SK-N-SH (cell line): ENCODE measurements at regions not wholly inside any gene's neighbourhood (a gene's known extent, or its start where the extent isn't known, plus 50 kb on each side); places are given as distances from the start of the nearest gene placed in this dataset.

ENCODE experiments used
- CTCF ChIA-PET: fragments of 300-600, 350-600 bp; formaldehyde crosslinking; extraction: SDS; loops from one replicate; lab custom pipeline; 2021; lab: Yijun Ruan, JAX
- POLR2A ChIA-PET: fragments of 350-600 bp; sonication (Branson Sonifier 250); formaldehyde crosslinking; extraction: SDS; loops from one replicate; lab custom pipeline; 2020; ENCODE audit warnings: antibody characterized with exemption, inconsistent platforms; lab: Yijun Ruan, JAX
- DNase-seq: peaks from one replicate; pipeline ENCODE4 v3.0.0; 2012
- H2AFZ ChIP-seq: fragments of 200-600 bp; sonication (generic); 2 replicates; pipeline ENCODE4 v1.8.1; 2016; ENCODE audit warnings: antibody characterized with exemption, mild to moderate bottlenecking, low read depth
- H3F3A ChIP-seq: fragments of 200-600 bp; sonication (generic); replicated peaks from 2 replicates; pipeline ENCODE3; 2016; ENCODE audit warnings: antibody characterized with exemption, mild to moderate bottlenecking; ENCODE audit not compliant: insufficient read depth
- H3K27ac ChIP-seq, 2 experiments: fragments of 200-500 bp in 1 of 2; fragments of 200-600 bp in 1 of 2; sonication (Bioruptor generic) in 1 of 2; sonication (generic), shearing (Covaris generic) in 1 of 2; 2 replicates each; pipeline versions ENCODE4 v1.5.1 to v1.6.1; 2014 to 2016; ENCODE audit warnings: low read depth in 2 of 2, inconsistent platforms in 1 of 2, low read length in 1 of 2, mild to moderate bottlenecking in 1 of 2, mixed read lengths in 1 of 2
- H3K27me3 ChIP-seq: fragments of 200-600 bp; sonication (generic), shearing (Covaris generic); 2 replicates; pipeline ENCODE4 v1.6.1; 2016; ENCODE audit warnings: mixed run types; ENCODE audit not compliant: insufficient read depth
- H3K36me3 ChIP-seq, 2 experiments: fragments of 200-500 bp in 1 of 2; fragments of 200-600 bp in 1 of 2; sonication (Bioruptor generic) in 1 of 2; sonication (generic) in 1 of 2; replicated peaks in 1 of 2; 2 replicates each; pipeline versions ENCODE3 to v1.5.1; 2014 to 2016; ENCODE audit warnings: low read length in 1 of 2, mild to moderate bottlenecking in 1 of 2; ENCODE audit not compliant: insufficient read depth in 2 of 2, control insufficient read depth in 1 of 2
- H3K4me1 ChIP-seq, 2 experiments: fragments of 200-500 bp in 1 of 2; fragments of 200-600 bp in 1 of 2; sonication (Bioruptor generic) in 1 of 2; sonication (generic), shearing (Covaris generic) in 1 of 2; 2 replicates each; pipeline versions ENCODE4 v1.5.1 to v1.6.1; 2014 to 2016; ENCODE audit warnings: low read depth in 1 of 2, low read length in 1 of 2, mixed run types in 1 of 2; ENCODE audit not compliant: insufficient read depth in 2 of 2, control insufficient read depth in 1 of 2
- H3K4me2 ChIP-seq: fragments of 200-600 bp; sonication (generic), shearing (Covaris generic); 2 replicates; pipeline ENCODE4 v1.6.1; 2017; ENCODE audit warnings: mixed run types
- H3K4me3 ChIP-seq, 2 experiments: fragments of 200-500 bp in 1 of 2; fragments of 200-600 bp in 1 of 2; sonication (Bioruptor generic) in 1 of 2; sonication (generic), shearing (Covaris generic) in 1 of 2; 2 replicates each; pipeline versions ENCODE4 v1.5.1 to v1.8.1; 2014 to 2016; ENCODE audit warnings: low read depth in 2 of 2, inconsistent platforms in 1 of 2, low read length in 1 of 2, mild to moderate bottlenecking in 1 of 2, mixed read lengths in 1 of 2, moderate library complexity in 1 of 2
- H3K79me2 ChIP-seq: fragments of 200-600 bp; sonication (generic); 2 replicates; pipeline ENCODE4 v1.8.1; 2017; ENCODE audit warnings: mild to moderate bottlenecking; ENCODE audit not compliant: insufficient read depth
- H3K9ac ChIP-seq: fragments of 200-600 bp; sonication (generic); 2 replicates; pipeline ENCODE4 v1.6.1; 2017; ENCODE audit warnings: mixed run types
- H3K9me2 ChIP-seq: fragments of 200-600 bp; sonication (generic); 2 replicates; pipeline ENCODE4 v1.6.1; 2017; ENCODE audit warnings: mixed run types
- H3K9me3 ChIP-seq: fragments of 200-600 bp; sonication (generic); 2 replicates; pipeline ENCODE4 v1.6.1; 2017; ENCODE audit warnings: mixed run types, mild to moderate bottlenecking, moderate library complexity
- H4K20me1 ChIP-seq: fragments of 200-600 bp; sonication (generic); 2 replicates; pipeline ENCODE4 v1.6.1; 2017; ENCODE audit warnings: mild to moderate bottlenecking, mixed run types; ENCODE audit not compliant: insufficient read depth
- CTCF ChIP-seq: fragments of 200-600 bp; sonication (generic); IDR thresholded peaks from 2 replicates; pipeline ENCODE4 v1.6.1; 2017; ENCODE audit warnings: antibody characterized with exemption, mild to moderate bottlenecking, moderate library complexity
- EZH2phosphoT487 ChIP-seq: fragments of 200-600 bp; sonication (generic); IDR thresholded peaks from 2 replicates; pipeline ENCODE4 v1.6.1; 2017; ENCODE audit warnings: low read depth, mixed run types, mild to moderate bottlenecking, antibody characterized with exemption, moderate library complexity, borderline replicate concordance
- FOSL2 ChIP-seq: IDR thresholded peaks from 2 replicates; pipeline ENCODE4 v1.4.0; 2012; ENCODE audit warnings: low read depth, mild to moderate bottlenecking, moderate library complexity, borderline replicate concordance
- FOXJ3 ChIP-seq: sonication (generic); formaldehyde crosslinking; IDR thresholded peaks from 2 replicates; pipeline ENCODE4 v1.5.1; 2020; ENCODE audit warnings: mild to moderate bottlenecking, missing genetic modification reagents
- FOXM1 ChIP-seq: IDR thresholded peaks from 2 replicates; pipeline ENCODE4 v1.4.0; 2012; ENCODE audit warnings: low read depth, mild to moderate bottlenecking
- GATA2 ChIP-seq: sonication (generic); formaldehyde crosslinking; IDR thresholded peaks from 2 replicates; pipeline ENCODE4 v1.5.0; 2020; ENCODE audit warnings: mild to moderate bottlenecking, missing genetic modification reagents
- IRF3 ChIP-seq: fragments of 150-350 bp; IDR thresholded peaks from 2 replicates; pipeline ENCODE4 v1.6.1; 2016; ENCODE audit warnings: mild to moderate bottlenecking, low read depth, low read length
- MEF2A ChIP-seq: IDR thresholded peaks from 2 replicates; pipeline ENCODE4 v1.4.0; 2012; ENCODE audit warnings: low read depth, borderline replicate concordance
- MXI1 ChIP-seq: IDR thresholded peaks from 2 replicates; pipeline ENCODE4 v1.6.1; 2012; ENCODE audit warnings: mild to moderate bottlenecking, low read depth, low read length, improper control_type of control experiment
- NFIC ChIP-seq: IDR thresholded peaks from 2 replicates; pipeline ENCODE4 v1.4.0; 2012; ENCODE audit warnings: borderline replicate concordance
- NRF1 ChIP-seq: IDR thresholded peaks from 2 replicates; pipeline ENCODE4 v1.6.1; 2012; ENCODE audit warnings: low read depth, mild to moderate bottlenecking, low read length
- PBX3 ChIP-seq: IDR thresholded peaks from 2 replicates; pipeline ENCODE4; 2012
- RAD21 ChIP-seq: IDR thresholded peaks from 2 replicates; pipeline ENCODE4 v1.6.1; 2012; ENCODE audit warnings: mild to moderate bottlenecking, low read length
- RCOR1 ChIP-seq: fragments of 150-350 bp; IDR thresholded peaks from 2 replicates; pipeline ENCODE4 v1.6.1; 2017; ENCODE audit warnings: antibody characterized with exemption, low read length
- REST ChIP-seq: IDR thresholded peaks from 2 replicates; pipeline ENCODE4 v1.6.1; 2012; ENCODE audit warnings: mild to moderate bottlenecking, low read depth, low read length, moderate library complexity
- RXRA ChIP-seq: IDR thresholded peaks from 2 replicates; pipeline ENCODE4 v1.4.0; 2012; ENCODE audit warnings: low read depth, mild to moderate bottlenecking, borderline replicate concordance
- SIN3A ChIP-seq: IDR thresholded peaks from 2 replicates; pipeline ENCODE4 v1.6.1; 2012; ENCODE audit warnings: low read depth, mild to moderate bottlenecking, low read length, moderate library complexity, borderline replicate concordance
- SMC3 ChIP-seq: IDR thresholded peaks from 2 replicates; pipeline ENCODE4 v1.6.1; 2012; ENCODE audit warnings: low read depth, low read length, improper control_type of control experiment
- WGBS: methylation state at CpG from one replicate; pipeline ENCODE4 v1.1.6; 2017; ENCODE audit warnings: low lambda C conversion rate; 5-methylcytosine and 5-hydroxymethylcytosine counted together

GRCh38 chr10:126722726-126723125, 52.2 kb upstream of the C10orf90 start:
- Histone ChIP-seq H3K4me1 (no peaks in the 10 kb centered on the region), H3K4me3 (no peak overlapping the region), H4K20me1 (no peaks in the 10 kb centered on the region), H3K9me2 (no peaks in the 10 kb centered on the region), H3K9ac (no peak overlapping the region), H3K9me3 (no peaks in the 10 kb centered on the region), H3K36me3 (no peaks in the 10 kb centered on the region), H3K27me3 (no peaks in the 10 kb centered on the region), H3K27ac (no peak overlapping the region), H3F3A (no peaks in the 10 kb centered on the region), H3K79me2 (no peaks in the 10 kb centered on the region), H3K4me2 (no peak overlapping the region), H2AFZ (no peak overlapping the region)
- no peak for DNase-seq
- TF ChIP-seq RAD21 (no peak), CTCF (no peak), FOXM1 (no peak), SIN3A (no peak), GATA2 (no peak), FOXJ3 (CRISPR knock-in tag) (no peak), RXRA (no peak), MXI1 (no peak), NRF1 (no peak), REST (no peak), EZH2phosphoT487 (no peak), MEF2A (no peak), SMC3 (no peak), PBX3 (no peak), IRF3 (no peak), FOSL2 (no peak), RCOR1 (no peak), NFIC (no peak)
- POLR2A ChIA-PET: no interaction called here
- CTCF ChIA-PET: interaction anchor here (0.9 kb wide), 1 partner anchor 12 kb away, joined by 3 read pairs; no protein-coding TSS in a partner anchor
- 40% methylated on average over 4 of the region's 5 CpGs for WGBS
